CD4-positive, alpha-beta T cell treated with Interleukin-15 for 1 hour (primary cell): ENCODE measurements at regions not wholly inside any gene's neighbourhood (a gene's known extent, or its start where the extent isn't known, plus 50 kb on each side); places are given as distances from the start of the nearest gene placed in this dataset.
"Not testable (repeated sequence)": the region's sequence is repeated elsewhere in the genome, so short reads cannot be mapped to it uniquely, and the experiment has no call there.

Experiments
- DNase-seq: peaks from one replicate; pipeline ENCODE4 v3.0.0-alpha.2; 2020

DNA sequence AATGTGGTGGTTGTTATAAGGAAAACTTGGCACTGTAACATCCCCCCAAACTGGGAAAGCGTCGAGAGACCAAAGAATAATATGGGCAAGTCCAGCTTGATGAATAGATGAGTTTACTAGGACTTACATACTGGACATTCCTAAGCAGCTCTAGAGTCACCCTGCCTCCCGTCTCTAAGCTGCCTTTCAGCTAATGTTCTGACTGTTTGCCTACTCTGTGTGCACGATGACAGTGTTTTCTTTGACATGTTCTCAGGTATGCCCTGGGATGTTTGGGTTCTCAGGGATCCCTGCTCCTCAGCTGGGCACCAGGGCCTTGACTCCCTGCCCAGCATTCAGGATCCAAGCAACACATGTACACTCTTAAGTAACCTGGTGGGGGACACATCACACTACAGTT is 87.5 kb downstream of the MRPL57 start:
- not testable (repeated sequence) for DNase-seq

DNA sequence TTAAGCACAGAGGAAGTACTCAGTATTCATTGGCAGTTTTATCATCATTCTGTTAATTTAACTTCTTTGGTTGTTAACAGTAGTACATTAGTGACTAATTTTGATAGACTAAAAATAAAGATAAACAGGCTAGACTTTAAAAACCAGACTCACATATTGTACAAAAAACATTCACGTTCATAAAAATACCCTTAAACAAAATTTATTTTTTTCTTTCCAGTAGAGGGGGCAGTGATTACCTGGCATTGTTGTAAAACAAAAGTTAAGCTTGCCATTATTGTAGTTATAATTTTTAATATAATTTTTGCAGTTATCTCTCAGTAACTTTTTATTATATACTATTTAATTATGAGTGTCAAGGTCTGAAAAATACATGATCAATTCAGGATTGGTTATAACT is 92.0 kb downstream of the MRPL57 start:
- DNase-seq: not testable (repeated sequence)

DNA sequence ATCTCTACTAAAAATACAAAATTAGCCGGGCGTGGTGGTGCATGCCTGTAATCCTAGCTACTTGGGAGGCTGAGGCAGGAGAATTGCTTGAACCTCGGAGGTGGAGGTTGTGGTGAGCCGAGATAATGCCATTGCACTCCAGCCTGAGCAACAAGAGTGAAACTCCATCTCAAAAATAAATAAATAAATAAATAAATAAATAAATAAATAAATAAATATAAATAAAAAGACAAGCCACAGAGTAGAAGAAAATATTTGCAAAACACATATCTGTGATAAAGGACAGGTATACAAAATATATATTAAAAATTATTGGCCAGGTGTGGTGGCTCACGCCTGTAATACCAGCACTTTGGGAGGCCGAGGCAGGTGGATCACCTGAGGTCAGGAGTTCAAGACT is 96.0 kb downstream of the MRPL57 start:
- DNase-seq: not testable (repeated sequence)

DNA sequence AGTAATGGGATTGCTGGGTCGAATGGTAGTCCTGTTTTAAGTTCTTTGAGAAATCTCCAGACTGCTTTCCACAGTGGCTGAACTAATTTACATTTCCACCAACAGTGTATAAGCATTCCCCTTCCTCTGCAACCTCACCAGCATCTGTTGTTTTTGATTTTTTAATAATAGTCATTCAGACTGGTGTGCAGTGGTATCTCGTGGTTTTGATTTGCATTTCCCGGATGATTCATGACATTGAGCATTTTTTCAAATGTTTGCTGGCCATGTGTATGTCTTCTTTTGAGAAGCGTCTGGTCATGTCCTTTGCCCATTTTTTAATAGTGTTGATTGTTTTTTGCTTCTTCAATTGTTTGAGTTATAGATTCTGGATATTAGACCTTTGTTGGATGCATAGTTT is 98.0 kb downstream of the MRPL57 start:
- not testable (repeated sequence) for DNase-seq

DNA sequence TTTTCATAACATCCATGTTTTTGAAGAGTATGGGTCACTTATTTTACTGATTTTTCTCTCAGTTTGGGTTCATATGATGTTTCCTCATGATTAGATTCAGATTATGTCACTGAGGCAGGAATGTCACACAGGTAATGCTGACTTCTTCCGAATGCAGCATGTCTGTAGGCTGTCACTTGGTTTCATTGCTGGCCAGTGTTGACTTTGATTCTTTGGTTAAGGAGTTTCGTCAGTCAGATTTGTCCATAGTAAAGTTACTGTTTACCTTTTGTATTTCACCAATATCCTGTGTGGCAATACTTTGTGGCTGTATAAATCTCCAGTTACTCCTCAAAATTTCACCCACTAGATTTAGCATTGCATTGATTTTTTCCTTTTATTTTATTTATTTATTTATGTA is 105.6 kb downstream of the MRPL57 start:
- DNase-seq: no peak

DNA sequence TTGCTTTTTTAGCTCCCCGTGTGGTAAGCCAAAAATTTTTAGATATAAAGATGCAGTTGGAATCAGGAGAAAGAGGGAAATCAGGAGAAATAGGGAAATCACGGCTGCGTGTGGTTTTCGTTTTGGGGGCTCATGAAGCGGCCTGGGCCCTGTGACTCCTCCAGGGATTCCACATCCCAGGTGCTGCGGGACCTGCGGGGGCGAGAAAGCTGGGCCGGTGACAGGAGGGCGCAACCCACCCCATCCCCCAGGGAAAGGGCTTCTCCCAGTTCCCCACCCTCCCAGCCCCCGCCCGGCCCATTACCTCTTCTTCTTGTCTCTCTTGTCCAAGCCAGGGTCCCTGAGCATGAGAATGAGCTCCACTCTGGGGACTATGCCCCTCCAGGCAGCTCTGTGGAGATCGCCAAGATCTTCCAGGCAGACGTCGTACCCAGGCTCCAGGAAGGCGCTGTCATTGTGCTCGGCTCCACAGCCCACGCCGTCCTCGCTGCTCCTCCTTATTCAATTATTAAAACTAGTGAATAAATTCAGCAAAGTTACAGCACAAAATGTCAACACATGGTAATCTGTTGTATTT is 111.0 kb downstream of the MRPL57 start:
- no peak for DNase-seq

DNA sequence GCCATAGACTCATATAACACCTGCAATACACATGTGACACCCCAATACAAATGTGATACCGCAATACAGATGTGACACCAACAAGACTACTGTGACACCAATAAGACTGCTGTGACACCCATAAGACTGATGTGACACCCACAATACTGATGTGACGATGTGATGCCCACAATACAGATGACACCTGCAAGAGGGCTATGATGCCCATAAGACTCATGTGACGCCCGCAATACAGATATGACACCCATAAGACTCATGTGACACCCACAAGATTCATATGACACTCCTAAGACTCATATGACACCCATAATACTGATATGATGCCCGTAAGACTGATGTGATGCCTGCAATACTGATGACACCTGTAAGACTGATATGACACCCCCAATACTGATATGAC is 113.0 kb downstream of the MRPL57 start:
- DNase-seq: no peak

DNA sequence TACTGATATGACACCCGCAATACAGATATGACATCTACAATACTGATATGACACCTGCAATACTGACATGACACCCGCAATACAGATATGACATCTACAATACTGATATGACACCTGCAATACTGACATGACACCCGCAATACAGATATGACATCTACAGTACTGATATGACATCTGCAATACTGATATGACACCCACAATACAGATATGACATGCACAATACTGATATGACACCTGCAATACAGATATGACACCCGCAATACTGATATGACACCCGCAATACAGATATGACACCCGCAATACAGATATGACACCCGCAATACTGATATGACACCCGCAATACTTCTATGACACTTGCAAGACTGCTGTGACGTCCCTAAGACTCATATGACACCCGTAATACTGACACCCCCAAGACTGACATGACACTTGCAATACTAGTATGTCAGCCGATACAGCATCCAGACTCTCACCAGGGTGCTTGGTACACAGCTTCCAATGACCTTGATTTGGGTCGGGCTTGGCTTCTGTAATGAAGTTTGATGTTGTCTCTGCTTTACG is 114.1 kb downstream of the MRPL57 start:
- not testable (repeated sequence) for DNase-seq

DNA sequence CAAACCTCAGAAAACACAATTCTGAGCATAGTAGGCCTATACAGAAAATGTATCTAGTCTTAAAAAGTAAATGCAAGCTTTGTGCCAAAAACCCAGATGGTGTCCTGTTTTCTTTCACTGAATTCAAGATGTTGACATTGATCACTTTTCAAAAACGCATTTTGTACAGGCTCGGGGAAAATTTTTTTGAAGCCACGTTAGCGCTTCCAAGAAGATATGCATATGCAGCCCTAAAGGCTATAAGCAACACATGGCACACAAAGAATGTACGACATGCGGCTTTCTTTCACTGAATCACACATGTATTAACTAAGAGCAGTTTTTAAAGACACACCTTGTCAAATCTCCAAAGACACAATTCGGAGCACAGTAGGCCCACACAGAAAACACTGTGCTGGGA is 115.4 kb downstream of the MRPL57 start:
- DNase-seq: no peak

DNA sequence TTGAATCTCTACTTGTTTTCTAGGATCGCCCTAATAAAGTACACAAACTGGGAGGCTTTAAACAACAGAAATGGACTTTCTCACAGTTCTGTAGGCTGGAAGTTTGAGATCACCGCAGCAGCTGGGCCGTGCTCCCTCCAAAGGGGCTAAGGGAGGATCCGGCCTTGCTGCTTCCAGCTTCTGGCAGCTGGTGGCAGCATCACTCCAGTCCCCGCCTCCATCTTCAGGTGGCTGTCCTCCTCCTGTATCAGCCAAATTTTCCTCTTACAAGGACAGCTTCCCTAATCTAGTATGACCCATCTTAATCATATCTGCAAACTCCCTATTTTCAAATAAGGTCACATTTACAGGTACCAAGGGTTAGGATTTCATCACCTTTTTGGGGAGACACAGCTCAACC is 120.5 kb downstream of the MRPL57 start:
- peak; percentile 45 for DNase-seq

DNA sequence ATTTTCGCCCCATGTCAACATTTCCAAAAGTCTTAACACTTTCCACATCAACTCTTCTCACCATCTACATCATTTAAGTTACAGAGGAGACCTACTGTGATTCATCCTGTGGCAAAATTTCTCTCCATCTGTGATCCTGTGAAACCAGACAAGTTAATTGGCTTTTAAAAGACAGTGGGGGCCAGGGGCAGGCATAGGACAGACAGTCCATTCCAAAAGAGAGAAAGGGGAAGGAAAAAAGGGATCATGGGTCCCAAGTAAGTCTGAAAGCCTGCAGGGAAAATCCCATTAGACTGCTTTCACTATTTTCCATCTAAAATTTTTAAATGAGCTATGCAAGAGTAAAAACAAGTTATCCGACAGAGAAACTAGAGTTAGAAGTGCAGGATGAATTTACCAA is 121.0 kb downstream of the MRPL57 start:
- no peak for DNase-seq

DNA sequence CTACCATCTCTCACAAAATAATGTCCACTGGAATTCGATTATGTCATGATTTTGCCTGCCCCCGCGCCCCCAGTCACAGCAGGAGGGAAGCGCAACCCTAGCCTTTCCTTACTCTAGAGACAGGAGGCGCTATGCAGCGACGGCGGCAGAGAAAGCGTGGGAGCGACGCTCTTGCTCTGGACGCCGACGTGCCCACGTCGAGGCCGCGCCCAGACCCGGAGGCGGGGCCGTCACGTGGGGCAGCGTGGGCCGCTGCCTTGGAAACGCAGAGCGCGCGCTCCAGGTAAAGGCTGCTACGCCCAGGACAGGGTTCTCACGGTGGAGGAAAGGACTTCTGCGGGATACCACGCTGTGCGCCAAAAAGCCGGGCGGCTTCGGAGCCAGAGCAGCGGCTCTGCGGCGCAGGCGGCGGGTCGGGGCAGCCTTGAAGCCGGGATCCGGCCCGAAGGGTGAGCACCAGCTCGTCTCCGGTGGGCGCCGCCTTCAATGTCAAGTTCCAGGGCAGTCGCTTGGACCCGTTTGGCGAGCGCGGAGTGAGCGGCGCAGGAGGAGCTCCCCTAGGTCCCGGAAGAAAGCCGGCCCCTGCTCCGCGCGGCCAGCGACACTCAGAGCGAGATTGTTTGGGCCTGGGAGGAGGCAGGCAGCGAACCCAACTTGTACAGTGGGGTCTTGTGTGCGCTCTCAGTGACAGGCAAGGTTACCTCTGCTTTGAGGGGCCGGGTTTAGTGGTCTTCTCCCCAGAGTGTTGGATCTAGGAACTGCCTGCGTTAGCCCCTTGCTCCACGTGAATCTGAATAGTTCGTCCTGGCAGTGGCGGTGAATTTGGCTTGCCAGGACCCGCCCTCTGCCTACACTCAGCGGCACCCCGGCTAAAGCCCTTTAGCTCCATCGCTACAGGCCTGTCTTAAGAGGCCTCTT is 121.7 kb downstream of the MRPL57 start:
- DNase-seq: peak; percentile 85

DNA sequence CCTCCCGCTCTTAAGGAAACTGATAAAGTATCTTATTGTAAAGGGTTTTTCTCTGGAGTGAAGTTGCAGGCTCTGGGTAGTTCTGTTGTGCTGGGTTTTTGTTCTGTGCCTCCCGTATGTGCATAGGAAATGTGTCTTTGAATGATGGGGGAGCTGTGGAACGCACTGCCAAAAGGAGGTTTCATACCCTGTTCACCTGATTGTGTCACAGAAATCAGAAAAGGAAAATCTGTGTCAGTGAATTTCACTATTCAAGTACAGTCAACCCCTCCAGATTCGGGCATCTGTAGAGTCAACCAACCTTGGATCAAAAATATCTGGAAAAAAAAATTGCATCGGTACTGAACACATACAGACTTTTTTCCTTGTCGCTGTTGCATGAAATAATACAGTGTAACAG is 127.8 kb downstream of the MRPL57 start:
- DNase-seq: no peak

DNA sequence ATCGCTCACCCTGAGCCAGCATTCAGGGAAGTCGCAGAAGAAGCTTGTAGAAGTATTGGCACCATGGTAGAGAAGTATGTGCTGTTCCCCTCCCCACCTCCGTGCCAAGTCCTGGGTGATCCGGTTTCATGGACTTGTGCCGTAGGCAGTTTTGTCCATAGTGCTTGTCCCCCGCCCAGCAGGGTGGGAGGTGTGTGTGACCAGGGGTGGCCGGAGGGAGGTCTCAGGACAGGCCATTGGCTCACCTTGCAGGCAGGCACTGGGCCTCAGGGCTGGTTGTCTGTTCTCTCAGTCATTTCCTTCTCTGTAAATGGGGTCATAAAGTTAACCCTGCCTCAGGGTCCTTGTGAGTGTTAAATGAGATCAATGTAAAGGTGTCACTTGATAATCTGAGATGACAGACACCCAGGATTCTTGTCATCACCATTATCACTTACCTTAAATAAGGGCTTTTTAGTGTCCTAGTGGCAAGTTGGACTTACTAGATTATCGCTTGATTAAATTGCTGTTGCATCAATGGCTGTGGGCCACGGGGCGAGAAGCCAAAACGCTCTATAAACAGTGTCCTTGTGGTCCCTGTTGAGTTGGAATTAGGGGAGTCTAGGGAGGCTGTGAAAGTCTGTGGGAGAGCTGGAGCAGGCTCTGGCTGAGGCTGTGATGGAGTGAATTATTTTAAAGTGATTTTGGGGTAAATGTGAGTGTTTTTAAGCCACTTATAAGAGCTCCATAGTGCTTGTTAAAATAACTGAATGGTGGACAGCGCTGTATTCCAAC is 130.0 kb downstream of the MRPL57 start:
- DNase-seq: not testable (repeated sequence)

DNA sequence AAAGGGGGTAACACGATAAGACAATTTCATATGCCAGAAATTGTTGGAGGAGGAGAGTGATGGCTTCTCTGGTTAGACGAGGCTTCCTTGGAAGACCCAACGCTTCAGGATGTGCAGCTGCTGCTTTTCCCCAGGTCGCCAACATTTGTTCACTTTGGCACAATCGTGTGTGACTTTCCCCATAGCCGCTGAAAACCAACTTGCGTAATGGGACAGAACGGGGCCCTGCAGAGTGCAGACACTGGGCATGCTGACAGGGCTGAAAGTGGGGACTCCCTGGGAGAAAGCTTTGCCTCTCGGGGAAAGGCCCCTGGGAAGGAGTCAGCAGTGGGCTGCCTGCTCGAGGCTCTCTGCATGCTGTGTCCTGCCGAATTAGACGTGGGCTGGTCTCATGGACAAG is 130.7 kb downstream of the MRPL57 start:
- not testable (repeated sequence) for DNase-seq

DNA sequence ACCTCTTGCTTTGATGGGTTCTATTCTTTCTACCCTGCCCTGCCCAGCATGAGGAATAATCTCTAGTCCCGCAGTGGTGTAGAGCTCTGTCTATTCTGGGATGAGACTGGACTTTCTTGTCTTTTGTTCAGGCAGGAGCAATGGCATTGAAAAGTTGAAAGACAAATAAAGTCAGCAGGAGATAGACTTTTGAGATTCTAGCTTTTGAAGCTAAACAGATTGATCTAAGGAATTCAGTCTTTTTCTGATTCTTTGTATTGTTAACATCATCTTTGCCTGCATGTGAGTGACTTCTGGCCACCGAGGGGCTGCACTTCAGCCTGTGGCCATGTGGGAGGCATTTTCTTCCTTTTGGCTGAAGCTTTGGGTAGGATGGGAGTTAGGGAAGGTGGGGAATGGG is 132.4 kb downstream of the MRPL57 start:
- DNase-seq: no peak

DNA sequence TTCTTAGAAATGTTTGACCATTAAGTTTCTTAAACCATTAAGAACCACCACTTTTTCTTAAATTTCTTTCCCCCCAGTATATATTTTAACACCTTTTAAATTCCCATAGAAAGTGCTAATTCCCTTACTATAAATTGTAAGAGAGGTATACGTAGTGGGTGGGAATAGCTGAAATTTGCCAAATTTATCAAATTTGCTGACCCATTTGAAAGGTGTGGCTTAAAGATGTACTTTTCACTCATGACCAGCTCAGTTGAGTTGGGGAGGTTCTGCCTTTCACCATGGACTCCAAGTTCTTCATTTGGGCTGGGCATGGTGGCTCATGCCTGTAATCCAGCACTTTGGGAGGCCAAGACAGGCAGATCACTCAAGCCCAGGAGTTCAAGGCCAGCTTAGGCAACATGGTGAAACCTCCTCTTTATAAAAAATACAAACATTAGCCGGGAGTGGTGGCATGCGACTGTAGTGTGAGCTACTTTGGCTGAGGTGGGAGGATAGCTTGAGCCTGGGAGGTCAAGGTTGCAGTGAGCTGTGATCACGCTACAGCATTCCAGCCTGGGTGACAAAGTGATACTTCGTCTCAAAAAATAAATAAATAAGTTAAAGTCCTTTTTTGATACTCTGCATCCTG is 133.2 kb downstream of the MRPL57 start:
- DNase-seq: no peak

DNA sequence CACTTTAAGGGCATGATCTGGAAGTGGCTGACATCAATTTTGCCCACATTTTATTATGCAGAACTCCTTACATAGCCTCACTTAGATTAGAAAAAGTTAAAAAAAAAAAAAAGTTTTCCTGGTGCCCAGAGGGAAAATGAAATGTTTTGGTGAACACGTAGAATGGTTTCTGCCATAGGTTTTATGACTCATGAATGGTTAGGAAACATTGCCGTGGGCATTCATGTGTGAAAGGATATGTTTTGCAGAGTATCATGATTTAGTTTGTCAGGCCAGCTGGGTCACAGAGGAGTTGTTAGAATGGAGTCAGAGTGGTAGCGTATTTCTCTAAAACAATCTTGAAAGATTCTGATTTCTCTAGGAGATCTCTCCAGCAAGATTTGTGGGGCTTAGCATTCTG is 133.8 kb downstream of the MRPL57 start:
- no peak for DNase-seq

DNA sequence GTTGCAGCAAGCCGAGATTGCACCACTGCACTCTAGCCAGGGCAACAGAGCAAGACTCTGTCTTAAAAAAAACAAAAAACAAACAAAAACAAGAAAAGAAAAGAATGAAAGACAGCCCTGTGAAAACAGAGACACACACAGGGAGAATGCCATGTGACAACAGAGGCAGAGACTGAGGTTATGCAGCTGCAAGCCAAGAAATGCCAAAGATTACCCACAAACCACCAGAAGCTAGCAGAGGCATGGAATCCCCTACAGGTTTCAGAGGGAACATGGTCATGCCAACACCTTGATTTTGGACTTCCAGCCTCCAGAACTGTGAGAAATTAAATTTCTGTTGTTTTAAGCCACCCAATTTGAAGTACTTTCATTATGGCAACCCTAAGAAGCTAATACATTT is 138.5 kb downstream of the MRPL57 start:
- not testable (repeated sequence) for DNase-seq

DNA sequence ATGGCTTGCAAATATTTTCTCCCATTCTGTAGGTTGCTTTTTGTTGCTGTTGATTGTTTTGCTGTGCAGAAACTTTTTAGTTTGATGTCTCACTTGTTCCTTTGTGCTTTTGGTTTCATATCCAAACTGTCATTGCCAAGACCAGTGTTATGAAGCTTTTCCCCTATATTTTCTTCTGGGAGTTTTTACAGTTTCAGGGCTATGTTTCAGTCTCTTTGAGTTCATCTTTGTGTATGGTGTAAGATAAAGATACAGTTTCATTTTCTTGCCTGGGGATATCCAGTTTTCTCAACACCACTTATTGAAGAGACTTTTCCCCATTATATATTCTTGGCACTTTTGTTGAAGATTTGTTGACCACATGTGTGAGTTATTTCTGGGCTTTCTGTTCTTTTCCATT is 139.9 kb downstream of the MRPL57 start:
- no peak for DNase-seq

DNA sequence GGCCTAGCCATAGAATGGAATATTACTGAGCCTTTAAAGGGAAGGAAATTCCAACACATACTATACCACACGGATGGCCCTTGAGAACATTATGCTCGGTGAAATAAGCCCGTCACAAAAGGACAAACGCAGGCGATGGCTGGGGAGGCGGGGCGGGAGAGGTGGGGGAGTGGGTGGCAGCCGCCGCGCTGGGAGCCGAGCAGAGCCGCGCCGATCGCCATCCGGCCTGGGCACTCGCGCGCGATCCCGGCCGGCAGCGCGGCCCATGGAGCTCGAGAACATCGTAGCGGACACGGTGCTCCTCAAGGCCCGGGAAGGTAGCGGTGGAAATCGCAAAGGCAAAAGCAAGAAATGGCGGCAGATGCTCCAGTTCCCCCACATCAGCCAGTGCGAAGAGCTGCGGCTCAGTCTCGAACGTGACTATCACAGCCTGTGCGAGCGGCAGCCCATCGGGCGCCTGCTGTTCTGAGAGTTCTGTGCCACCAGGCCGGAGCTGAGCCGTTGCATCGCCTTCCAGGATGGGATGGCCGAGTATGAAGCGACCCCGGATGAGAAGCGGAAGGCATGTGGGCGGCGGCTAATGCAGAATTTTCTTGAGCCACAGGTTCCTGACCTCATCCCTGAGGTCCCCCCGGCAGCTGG is 140.1 kb downstream of the ZDHHC20 start:
- DNase-seq: no peak

DNA sequence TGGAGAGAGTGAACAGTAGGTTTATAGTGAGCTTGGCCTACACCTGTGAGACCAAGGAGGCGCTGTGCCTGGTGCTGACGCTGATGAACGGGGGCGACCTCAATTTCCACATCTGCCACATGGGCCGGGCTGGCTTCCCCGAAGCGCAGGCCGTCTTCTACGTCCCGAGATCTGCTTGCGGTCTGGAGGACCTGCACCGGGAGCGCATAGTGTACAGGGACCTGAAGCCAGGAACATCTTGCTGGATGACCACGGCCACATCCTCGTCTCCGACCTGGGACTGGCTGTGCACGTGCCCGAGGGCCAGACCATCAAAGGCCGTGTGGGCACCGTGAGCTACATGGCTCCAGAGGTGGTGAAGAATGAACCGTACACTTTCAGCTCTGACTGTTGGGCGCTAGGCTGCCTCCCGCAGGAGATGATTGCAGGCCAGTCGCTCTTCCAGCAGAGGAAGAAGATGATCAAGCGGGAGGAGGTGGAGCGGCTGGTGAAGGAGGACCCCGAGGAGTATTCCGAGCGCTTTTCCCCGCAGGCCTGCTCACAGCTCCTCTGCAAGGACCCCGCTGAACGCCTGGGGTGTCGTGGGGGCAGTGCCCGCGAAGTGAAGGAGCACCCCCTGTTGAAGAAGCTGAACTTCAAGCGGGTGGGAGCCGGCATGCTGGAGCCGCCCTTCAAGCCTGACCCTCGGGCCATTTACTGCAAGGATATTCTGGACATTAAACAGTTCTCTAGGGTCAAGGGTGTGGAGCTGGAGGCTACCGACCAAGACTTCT is 139.0 kb downstream of the ZDHHC20 start:
- DNase-seq: no peak
